ENCODE measurements at regions not wholly inside any gene's neighbourhood (a gene's known extent, or its start where the extent isn't known, plus 50 kb on each side); places are given as distances from the start of the nearest gene placed in this dataset.

DNA sequence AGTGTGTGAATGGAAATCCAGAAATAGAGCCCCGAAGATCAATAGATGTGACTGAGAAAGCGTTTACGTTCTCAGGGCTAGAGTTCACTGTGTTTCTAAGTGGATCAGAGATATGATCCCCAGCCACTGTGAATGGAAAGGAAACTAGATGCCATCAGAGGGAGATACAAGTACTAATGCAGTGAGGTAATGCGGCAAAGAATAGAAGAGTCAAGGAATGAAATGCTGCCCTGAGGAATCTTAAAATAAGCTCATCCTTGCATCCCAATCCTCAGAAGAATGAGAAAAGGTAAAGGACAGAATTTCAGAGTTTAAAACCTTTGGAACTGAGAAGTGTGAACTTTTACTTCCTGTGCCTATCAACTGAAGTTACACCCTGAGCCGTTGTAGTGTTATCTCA is 165.5 kb upstream of the ESRRG start:
- ATAC-seq (no peak), DNase-seq (no peak)
- Histone ChIP-seq H3K9me3 (no peaks in the 10 kb centered on the region), H3K27me3 (no peaks in the 10 kb centered on the region), H3K27ac (no peak overlapping the region), H3K36me3 (no peaks in the 10 kb centered on the region), H3K4me1 (no peaks in the 10 kb centered on the region), H3K4me3 (no peak overlapping the region)
- 23% methylated on average over 5 of the region's 5 CpGs for WGBS (ENCODE audit: insufficient coverage, low coverage, low lambda C conversion rate, missing lambda C conversion rate)
- intact Hi-C loops (cut with DNase I): no loop called here
- no peak for TF ChIP-seq POLR2A (IDR thresholded peaks at IDR 0.05)
- TF ChIP-seq CTCF (IDR thresholded peaks at IDR 0.05): no peak

DNA sequence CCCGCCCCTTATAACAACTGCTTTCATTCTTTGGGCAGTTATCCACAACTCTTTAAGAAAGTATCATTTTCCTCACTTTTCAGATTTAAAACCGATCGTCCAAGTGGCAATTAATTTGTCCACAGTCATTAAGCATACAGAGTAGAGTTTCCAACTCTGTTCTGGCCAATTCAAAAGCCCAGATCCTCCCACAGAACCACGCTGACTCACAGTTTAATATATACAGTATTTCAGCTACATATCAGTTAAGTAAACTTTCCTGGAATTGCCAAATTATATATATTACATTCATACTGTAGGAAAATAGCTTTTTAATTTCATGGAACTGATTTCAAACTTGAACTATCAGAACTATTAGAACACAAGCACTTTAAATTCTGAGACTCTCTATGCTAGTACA is 163.8 kb upstream of the ESRRG start:
- H3K36me3 ChIP-seq: no peaks in the 10 kb centered on the region

DNA sequence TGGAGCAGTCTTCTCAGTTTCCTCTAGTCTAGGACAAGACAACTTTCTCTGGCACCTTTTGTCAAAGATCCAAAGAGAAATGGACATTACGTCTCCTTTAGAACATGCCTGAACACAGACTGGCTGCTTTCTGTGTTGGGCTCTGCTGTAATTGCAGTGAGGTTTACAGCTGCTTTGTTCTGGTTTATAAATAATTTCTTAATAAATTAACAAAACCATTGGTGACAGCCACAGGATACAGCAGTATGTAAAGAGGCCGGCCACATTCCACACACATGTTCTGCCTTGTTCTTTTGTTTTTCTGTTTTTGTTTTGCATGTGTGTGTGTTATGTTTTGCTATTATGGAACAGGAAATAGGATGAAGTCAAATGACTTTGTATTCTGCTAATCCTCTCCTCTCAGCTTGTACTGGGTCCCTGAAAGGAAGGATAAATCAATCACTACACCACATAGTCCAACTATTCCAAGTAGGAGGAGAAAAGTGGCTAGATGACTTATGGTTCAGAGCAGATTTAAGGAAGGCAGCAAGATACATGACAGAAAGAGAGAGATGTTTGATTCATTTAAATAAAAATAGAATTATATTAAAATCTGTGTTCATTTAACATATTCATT is 161.5 kb upstream of the ESRRG start:
- DNase-seq (no peak), ATAC-seq (no peak)
- Histone ChIP-seq H3K27me3 (no peaks in the 10 kb centered on the region), H3K9me3 (no peaks in the 10 kb centered on the region), H3K4me1 (no peaks in the 10 kb centered on the region), H3K36me3 (no peaks in the 10 kb centered on the region), H3K27ac (no peak overlapping the region), H3K4me3 (no peak overlapping the region)
- intact Hi-C loops (cut with DNase I): no loop called here
- TF ChIP-seq CTCF (IDR thresholded peaks at IDR 0.05) (no peak), POLR2A (IDR thresholded peaks at IDR 0.05) (no peak)
- 62% methylated on average over 2 of the region's 2 CpGs for WGBS (ENCODE audit: insufficient coverage, low coverage, low lambda C conversion rate, missing lambda C conversion rate)

More for the DNA sequence above, 163.8 kb upstream of the ESRRG start:
- no peak overlapping the region for H3K27ac ChIP-seq
- WGBS (ENCODE audit: insufficient coverage, low coverage, low lambda C conversion rate, missing lambda C conversion rate): 58% methylated on average over 4 of the region's 4 CpGs
- no peak for TF ChIP-seq CTCF (IDR thresholded peaks at IDR 0.05)
- TF ChIP-seq POLR2A (IDR thresholded peaks at IDR 0.05): no peak
- H3K4me3 ChIP-seq: no peak overlapping the region
- intact Hi-C loops (cut with DNase I): no loop called here
- ATAC-seq (no peak), DNase-seq (no peak)
- no peaks in the 10 kb centered on the region for H3K4me1 ChIP-seq
- H3K9me3 ChIP-seq: no peaks in the 10 kb centered on the region
- no peaks in the 10 kb centered on the region for H3K27me3 ChIP-seq

GRCh38 chr1:216883518-216883917 is 160.3 kb upstream of the ESRRG start:
- TF ChIP-seq CTCF (IDR thresholded peaks at IDR 0.05) (no peak), POLR2A (IDR thresholded peaks at IDR 0.05) (no peak)
- intact Hi-C loops (cut with DNase I): no loop called here
- ATAC-seq: no peak
- Histone ChIP-seq H3K4me3 (no peak overlapping the region), H3K4me1 (no peaks in the 10 kb centered on the region), H3K27ac (no peak overlapping the region), H3K27me3 (no peaks in the 10 kb centered on the region), H3K36me3 (no peaks in the 10 kb centered on the region), H3K9me3 (no peaks in the 10 kb centered on the region)
- 62% methylated on average over 2 of the region's 2 CpGs for WGBS (ENCODE audit: insufficient coverage, low coverage, low lambda C conversion rate, missing lambda C conversion rate)
- no peak for DNase-seq

DNA sequence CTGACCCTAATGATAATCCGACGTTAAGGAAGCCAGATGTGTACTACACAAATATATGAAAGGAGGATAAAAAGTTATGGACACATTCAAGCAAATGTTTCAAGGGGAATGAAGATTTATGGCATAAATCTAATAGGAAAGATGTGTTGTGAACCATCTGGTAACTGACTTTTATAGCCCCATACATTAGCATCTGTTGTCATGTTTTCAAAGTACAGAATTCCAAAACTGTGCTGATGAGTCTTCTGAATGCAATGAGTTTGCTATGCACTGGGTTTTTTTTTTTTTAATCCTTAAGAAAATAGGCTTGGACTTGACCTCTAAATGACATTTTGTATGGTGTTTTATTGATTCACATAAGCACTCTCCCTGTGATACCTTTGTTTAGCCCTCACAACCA is 158.5 kb upstream of the ESRRG start:
- DNase-seq (no peak), ATAC-seq (no peak)
- TF ChIP-seq POLR2A (IDR thresholded peaks at IDR 0.05) (no peak), CTCF (IDR thresholded peaks at IDR 0.05) (no peak)
- Histone ChIP-seq H3K4me3 (no peak overlapping the region), H3K27me3 (no peaks in the 10 kb centered on the region), H3K27ac (no peak overlapping the region), H3K36me3 (no peaks in the 10 kb centered on the region), H3K4me1 (no peaks in the 10 kb centered on the region), H3K9me3 (no peaks in the 10 kb centered on the region)
- intact Hi-C loops (cut with DNase I): no loop called here
- WGBS (ENCODE audit: insufficient coverage, low coverage, low lambda C conversion rate, missing lambda C conversion rate): 69% methylated on average over 2 of the region's 2 CpGs
